ENCODE measurements at regions not wholly inside any gene's neighbourhood (a gene's known extent, or its start where the extent isn't known, plus 50 kb on each side); places are given as distances from the start of the nearest gene placed in this dataset.

DNA sequence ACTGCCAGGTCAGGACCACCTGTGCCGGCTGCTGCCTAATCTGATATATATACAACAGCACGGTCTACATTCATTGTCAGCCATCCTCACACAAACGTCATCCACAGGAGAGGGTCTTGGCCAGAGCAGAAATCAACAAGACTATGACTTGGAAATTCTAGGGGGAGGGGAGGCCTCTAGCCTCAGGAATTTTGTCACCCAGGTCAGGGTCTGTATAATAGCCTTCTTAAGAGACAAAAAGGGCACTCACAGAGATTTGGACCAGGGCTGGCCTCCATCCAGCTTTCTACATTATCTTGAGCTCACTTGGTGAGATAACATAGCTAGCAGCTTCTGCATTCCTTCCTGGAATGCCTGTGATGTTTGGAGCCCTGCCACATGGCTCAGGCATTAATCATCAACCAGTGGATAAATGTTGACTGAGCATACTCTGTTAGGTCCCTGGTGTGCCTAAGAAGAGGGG, 50.4 kb upstream of the CTIF start:
- no peak overlapping the region for H3K27ac Mint-ChIP-seq
- H3K4me3 Mint-ChIP-seq: no peak overlapping the region
- peaks cover 21 to 22% of the 10 kb centered on the region in 2 donors for H3K27me3 Mint-ChIP-seq
- no peaks in the 10 kb centered on the region for H3K36me3 Mint-ChIP-seq
- peaks cover 0 to 2% of the 10 kb centered on the region in 2 donors for H3K9me3 Mint-ChIP-seq
- DNase-seq (no peak), ATAC-seq (replicated peaks) (no peak)
- peaks cover 0 to 2% of the 10 kb centered on the region in 2 donors for H3K4me1 Mint-ChIP-seq

DNA sequence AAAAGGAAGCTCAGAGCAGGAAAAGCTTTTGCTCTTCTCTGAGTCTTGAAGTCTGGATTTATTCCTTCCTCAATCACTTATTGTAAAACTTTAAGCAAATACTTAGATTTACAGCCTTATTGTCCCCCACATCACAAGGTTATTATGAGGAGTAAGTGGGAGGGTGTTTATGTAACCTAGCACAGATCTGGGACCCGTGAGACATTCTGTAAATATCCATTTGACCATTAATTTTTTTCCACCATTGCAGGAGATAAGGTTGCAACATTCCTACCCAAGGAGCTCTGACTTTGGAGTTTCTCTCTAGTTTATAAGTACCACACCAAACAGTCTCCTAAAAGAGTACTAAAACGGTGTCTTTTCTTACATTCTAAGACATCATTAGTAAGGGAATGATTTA, 52.1 kb upstream of the CTIF start:
- Mint-ChIP-seq H3K4me3 (no peak overlapping the region), H3K4me1 (no peaks in the 10 kb centered on the region), H3K27me3 (peaks cover 13 to 18% of the 10 kb centered on the region in 2 donors), H3K36me3 (no peaks in the 10 kb centered on the region), H3K9me3 (peaks cover 0 to 2% of the 10 kb centered on the region in 2 donors), H3K27ac (no peak overlapping the region)
- ATAC-seq (replicated peaks) (no peak), DNase-seq (no peak)

DNA sequence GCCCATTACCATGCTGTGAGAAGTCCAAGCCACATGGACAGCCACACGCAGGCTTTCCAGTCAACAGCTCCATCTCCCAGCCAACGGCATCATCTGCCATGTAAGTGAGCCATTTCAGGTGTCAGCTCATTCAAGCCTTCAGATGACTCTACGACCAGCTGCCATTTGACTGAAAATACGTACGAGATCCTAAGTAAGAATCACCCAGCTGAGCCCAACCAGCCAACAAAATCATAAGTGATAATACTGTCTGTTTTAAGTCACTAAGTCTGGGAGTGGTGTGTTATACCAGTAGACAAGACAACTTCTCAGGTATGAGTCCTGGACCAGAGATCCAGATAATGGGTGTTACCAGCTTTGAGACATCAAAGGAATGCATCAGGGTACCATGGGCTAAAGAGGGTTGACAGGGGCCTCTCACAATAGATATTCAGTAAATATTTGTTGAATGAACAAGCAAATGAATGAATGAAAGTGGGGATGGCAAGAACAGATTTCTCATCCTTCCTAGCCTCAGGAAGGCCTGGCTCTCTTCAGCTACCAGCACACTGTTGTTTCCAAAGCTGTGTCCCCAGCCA, 52.9 kb upstream of the CTIF start:
- no peaks in the 10 kb centered on the region for H3K36me3 Mint-ChIP-seq
- ATAC-seq (replicated peaks): no peak
- H3K4me1 Mint-ChIP-seq: no peaks in the 10 kb centered on the region
- H3K27me3 Mint-ChIP-seq: peaks cover 12 to 21% of the 10 kb centered on the region in 2 donors
- no peak for DNase-seq
- peaks cover 0 to 2% of the 10 kb centered on the region in 2 donors for H3K9me3 Mint-ChIP-seq
- no peak overlapping the region for H3K27ac Mint-ChIP-seq
- H3K4me3 Mint-ChIP-seq: no peak overlapping the region

DNA sequence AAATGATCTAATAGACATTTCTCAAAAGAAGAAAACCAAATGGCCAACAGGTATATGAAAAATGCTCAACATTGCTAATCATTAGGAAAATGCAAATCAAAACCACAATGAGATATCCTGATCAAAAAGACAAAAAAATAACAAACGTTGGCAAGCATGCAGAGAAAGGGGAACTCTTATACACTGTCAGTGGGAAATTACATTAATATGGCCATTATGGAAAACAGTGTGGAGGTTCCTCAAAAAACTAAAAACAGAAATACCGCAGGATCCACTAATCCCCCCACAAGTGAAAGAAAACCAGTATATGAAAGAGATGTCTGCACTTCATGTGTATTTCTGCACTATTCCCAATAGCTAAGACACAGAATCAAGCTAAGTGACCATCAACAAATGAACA, 57.7 kb upstream of the CTIF start:
- no peak overlapping the region for H3K4me3 Mint-ChIP-seq
- H3K9me3 Mint-ChIP-seq: no peaks in the 10 kb centered on the region
- no peaks in the 10 kb centered on the region for H3K36me3 Mint-ChIP-seq
- H3K27ac Mint-ChIP-seq: no peak overlapping the region
- peaks cover 9 to 16% of the 10 kb centered on the region in 2 donors for H3K27me3 Mint-ChIP-seq
- ATAC-seq (replicated peaks): no peak
- no peak for DNase-seq
- no peaks in the 10 kb centered on the region for H3K4me1 Mint-ChIP-seq

DNA sequence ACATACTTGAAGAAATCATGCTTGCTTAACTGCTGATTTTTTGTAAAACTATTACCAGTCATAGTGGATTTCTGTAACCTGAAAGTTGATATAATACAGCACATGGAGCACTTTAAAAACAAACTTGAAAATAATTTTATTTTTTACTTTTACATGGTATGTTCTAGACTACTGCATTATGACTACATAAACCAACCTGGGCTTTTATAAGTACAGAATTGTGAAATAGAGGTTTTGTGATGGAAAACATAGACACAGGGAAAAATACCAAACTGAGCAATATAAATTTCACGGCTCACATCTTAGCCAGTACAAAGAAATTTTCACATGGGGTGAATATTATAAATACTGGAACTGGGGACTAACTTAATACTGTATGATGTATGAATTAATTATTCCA, 59.3 kb upstream of the CTIF start:
- Mint-ChIP-seq H3K27ac (no peak overlapping the region), H3K27me3 (peaks cover 12 to 20% of the 10 kb centered on the region in 2 donors), H3K9me3 (no peaks in the 10 kb centered on the region), H3K36me3 (no peaks in the 10 kb centered on the region), H3K4me1 (no peaks in the 10 kb centered on the region), H3K4me3 (no peak overlapping the region)
- DNase-seq (no peak), ATAC-seq (replicated peaks) (no peak)

DNA sequence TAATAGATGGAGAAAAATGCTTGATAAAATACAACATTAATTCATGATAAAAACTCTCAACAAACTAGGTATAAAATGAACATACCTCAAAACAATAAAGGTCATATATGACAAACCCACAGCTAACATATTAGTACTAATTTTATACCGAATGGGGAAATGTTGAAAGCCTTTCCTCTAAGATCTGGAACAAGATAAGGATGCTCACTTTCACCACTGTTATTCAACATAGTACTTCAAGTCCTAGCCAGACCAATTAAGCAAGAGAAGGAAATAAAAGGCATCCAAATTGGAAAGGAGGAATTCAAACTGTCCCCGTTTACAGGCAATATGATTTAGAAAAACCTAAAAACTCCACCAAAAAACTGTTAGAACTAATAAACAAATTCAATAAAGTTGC, 61.5 kb upstream of the CTIF start:
- Mint-ChIP-seq H3K27me3 (peaks cover 12 to 27% of the 10 kb centered on the region in 2 donors), H3K9me3 (peaks cover 2 to 3% of the 10 kb centered on the region in 2 donors), H3K27ac (no peak overlapping the region), H3K36me3 (no peaks in the 10 kb centered on the region), H3K4me1 (no peaks in the 10 kb centered on the region), H3K4me3 (no peak overlapping the region)
- ATAC-seq (replicated peaks): no peak
- DNase-seq: no peak

DNA sequence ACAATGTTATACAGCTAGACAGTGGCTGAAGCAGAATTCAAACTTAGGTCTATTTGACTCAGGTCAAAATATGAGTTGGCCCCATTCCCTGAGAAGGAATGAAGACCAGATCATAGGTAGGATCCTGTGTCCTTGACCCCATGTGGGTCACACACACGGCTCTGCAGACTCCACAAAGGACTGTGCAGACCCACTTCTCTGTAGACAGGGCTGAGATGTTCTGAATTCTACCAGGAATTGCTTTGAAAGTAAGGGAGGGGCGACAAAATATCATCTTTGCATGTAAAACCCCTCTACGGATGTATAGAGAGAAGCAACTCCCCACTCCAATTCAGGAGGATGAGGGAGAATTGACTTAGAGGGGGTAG, 62.3 kb upstream of the CTIF start:
- peaks cover 6% of the 10 kb centered on the region in 2 donors for H3K9me3 Mint-ChIP-seq
- peaks cover 18 to 30% of the 10 kb centered on the region in 2 donors for H3K27me3 Mint-ChIP-seq
- DNase-seq (no peak), ATAC-seq (replicated peaks) (no peak)
- H3K27ac Mint-ChIP-seq: no peak overlapping the region
- H3K36me3 Mint-ChIP-seq: no peaks in the 10 kb centered on the region
- no peak overlapping the region for H3K4me3 Mint-ChIP-seq
- no peaks in the 10 kb centered on the region for H3K4me1 Mint-ChIP-seq

DNA sequence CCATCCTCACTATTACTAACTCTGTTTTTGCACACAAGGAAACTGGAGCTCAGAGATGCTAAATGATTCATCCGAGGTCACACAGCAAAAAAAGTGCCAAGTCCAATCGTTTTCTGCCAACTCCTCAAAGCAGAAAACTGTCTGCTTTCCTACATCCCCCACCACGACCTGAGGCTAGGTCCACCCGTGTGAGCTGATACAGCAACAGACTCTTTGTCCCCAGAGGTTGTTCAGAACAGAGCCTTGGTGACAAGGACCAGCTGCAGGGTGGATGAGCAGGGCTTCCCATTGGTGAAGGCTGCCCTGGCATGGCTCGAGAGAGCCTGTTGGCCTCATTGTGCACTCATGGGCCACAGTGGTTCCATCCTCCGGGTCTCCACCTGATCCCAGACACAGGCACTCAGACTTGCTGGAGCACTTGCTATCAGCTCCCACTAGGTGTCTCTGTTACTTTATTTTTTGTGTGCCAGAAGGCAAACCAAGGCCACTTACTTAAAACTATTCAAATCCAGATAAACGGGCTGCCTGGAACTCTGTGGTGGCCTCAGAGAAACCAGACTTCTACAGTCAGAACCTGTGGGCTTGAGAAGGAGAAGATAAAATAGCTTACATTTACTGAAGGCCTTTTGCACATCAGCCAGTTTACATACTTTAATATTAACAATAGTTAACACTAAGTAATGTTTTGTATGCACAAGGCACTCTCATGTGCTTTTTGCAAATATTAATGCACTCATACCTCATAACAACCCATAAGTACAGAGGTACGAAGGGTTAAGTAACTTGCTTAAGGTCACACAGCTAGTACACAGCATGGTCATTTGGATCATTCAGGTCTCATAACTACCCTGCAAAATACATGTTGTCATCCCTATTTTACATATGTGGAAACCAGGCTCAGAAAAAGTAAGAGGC, 62.9 kb upstream of the CTIF start:
- DNase-seq (peak; percentile 35), ATAC-seq (replicated peaks) (peak; percentile 87 to 89)
- peaks cover 6% of the 10 kb centered on the region in 2 donors for H3K9me3 Mint-ChIP-seq
- no peak overlapping the region for H3K4me3 Mint-ChIP-seq
- H3K4me1 Mint-ChIP-seq: no peaks in the 10 kb centered on the region
- H3K36me3 Mint-ChIP-seq: no peaks in the 10 kb centered on the region
- no peak overlapping the region for H3K27ac Mint-ChIP-seq
- H3K27me3 Mint-ChIP-seq: peaks cover 23% of the 10 kb centered on the region in 2 donors

DNA sequence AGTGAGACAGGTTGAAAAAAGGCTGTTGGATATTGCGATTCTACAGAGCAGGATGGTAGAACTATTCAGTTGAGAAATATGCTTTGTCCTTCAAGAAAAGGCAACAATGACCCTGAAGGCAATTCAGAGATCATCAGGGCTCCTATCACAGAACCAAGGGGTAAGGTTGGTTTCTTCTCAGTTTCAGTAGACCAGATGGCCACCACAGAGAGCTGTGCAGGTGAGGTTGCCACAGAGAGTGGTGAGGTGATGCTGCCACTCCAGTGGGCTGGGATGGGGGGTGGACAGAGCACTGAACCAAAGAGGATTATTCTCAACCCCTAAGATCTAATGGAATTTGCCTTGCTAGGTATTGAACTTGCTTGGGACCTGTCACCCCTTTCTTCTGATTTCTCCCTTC, 64.6 kb upstream of the ZBTB7C start:
- H3K4me3 Mint-ChIP-seq: no peak overlapping the region
- H3K4me1 Mint-ChIP-seq: no peaks in the 10 kb centered on the region
- peaks cover 25 to 30% of the 10 kb centered on the region in 2 donors for H3K27me3 Mint-ChIP-seq
- no peaks in the 10 kb centered on the region for H3K36me3 Mint-ChIP-seq
- no peak for ATAC-seq (replicated peaks)
- no peak for DNase-seq
- no peak overlapping the region for H3K27ac Mint-ChIP-seq
- H3K9me3 Mint-ChIP-seq: peaks cover 6% of the 10 kb centered on the region in 2 donors

DNA sequence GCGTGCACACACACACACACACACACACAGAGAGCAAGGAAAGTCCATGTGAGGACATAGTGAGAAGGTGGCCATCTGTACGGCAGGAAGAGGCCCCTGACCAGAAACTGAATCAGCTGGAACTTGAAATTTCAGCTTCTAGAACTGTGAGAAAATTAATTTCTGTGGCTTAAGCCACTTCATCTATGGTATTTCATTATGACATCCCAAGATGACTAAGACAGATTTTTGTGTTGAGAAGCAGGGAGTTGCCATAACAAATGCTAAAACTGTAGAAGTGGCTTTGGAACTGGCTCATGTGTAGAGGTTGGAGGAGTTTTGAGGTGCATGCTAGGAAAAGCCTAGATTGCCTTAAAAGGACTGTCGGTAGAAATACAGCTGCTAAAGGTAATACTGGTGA, 63.4 kb upstream of the ZBTB7C start:
- DNase-seq (no peak), ATAC-seq (replicated peaks) (no peak)
- Mint-ChIP-seq H3K4me3 (no peak overlapping the region), H3K9me3 (peaks cover 6% of the 10 kb centered on the region in 2 donors), H3K27me3 (peaks cover 24 to 27% of the 10 kb centered on the region in 2 donors), H3K4me1 (no peaks in the 10 kb centered on the region), H3K36me3 (no peaks in the 10 kb centered on the region), H3K27ac (no peak overlapping the region)

DNA sequence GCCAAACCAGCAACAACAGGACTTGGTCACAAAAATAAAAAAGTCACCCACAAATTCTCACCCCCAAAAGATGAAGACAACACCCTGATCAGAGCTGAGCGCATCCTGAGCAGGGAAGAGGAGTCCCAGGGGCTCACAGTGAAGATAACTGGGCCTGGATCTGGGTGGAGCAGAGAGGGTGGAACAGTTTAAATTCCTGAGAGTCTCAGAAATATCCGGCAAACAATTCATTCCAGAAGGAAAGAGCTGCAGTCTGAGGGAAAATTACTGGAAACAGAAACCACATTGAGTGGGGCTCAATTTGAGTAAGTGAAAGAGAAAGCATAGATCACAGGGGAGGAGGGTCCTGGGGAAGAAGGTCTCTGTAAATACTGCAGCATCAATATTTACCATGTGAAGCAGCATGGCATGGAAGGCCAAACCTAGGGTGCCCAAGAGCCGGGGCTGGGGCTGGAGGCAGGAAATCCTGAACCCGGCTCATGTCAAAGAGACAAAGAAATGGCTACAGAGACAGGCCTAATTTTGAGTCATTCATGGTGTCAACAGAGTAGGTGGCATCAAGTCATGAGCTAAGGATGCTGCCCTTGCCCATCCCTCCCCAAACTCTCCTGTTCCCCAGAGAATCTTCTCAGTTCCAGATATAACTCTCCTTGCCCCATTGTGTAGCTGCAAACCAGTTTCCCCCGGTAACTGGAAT, 61.4 kb upstream of the ZBTB7C start:
- Mint-ChIP-seq H3K36me3 (no peaks in the 10 kb centered on the region), H3K4me3 (no peak overlapping the region), H3K27ac (no peak overlapping the region), H3K4me1 (no peaks in the 10 kb centered on the region), H3K27me3 (peaks cover 21 to 22% of the 10 kb centered on the region in 2 donors), H3K9me3 (peaks cover 6% of the 10 kb centered on the region in 2 donors)
- DNase-seq (no peak), ATAC-seq (replicated peaks) (no peak)

DNA sequence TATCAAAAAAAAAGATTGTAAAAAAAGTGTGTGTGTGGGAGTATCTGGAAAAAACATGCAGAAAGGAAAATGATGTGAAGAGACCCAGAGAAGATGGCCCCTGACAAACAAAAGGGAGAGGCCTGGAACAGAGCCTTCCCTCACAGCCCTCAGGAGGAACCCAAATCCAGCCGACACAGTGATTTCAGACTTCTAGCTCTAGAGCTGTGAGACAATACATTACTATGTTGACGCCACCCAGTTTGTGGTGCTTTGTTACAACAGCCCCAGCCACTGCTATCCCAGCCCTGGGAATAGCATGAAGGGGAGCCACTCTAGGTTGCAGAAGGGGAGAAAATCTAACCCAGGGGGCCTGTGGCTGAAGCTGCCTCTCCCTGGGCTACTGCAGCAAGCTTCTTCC, 59.0 kb upstream of the ZBTB7C start:
- Mint-ChIP-seq H3K4me3 (no peak overlapping the region), H3K36me3 (no peaks in the 10 kb centered on the region), H3K9me3 (peaks cover 6% of the 10 kb centered on the region in 2 donors), H3K27me3 (peaks cover 27 to 37% of the 10 kb centered on the region in 2 donors), H3K4me1 (no peaks in the 10 kb centered on the region), H3K27ac (no peak overlapping the region)
- no peak for ATAC-seq (replicated peaks)
- no peak for DNase-seq

DNA sequence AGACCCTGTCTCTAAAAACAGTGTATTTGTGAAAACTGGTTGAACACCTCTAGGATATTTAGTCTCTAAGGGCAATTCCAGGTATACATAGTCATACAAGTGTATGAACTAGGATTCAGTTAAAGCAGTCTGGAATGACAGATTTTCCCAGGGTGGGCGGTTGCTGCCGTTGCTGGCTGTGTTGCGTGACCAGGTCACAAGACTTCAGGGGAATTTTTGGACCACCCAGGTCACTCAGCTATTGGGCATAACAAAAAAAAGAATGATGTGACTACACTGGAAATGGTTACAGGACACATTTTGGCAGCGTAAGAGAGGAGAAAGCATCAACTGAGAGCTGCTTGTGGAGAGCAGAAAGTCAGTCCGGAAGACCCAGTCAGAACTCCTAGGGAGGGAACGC, 58.0 kb upstream of the ZBTB7C start:
- no peak for DNase-seq
- H3K9me3 Mint-ChIP-seq: peaks cover 2 to 3% of the 10 kb centered on the region in 2 donors
- H3K27ac Mint-ChIP-seq: no peak overlapping the region
- H3K27me3 Mint-ChIP-seq: peaks cover 25 to 33% of the 10 kb centered on the region in 2 donors
- ATAC-seq (replicated peaks): no peak
- no peaks in the 10 kb centered on the region for H3K4me1 Mint-ChIP-seq
- H3K36me3 Mint-ChIP-seq: no peaks in the 10 kb centered on the region
- no peak overlapping the region for H3K4me3 Mint-ChIP-seq

DNA sequence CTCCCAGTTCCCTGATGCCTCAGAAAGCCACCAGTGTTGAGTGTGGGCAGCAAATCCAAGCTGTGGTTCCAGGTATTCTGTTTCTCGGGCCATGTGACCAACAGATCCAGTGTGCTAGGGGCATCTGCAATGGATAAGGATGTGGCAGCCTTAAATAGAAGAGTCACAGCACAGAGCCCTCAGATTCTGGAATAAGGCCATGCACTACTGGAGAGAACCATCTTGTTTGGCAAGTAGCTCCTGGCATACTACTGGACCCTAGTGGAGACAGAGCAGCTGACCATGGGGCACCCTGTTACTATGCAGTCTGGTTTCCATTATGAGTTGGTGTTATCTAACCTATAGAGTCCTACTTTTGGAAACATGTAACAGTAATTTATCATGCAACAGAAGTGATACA, 53.3 kb upstream of the ZBTB7C start:
- Mint-ChIP-seq H3K27ac (no peak overlapping the region), H3K4me1 (no peaks in the 10 kb centered on the region), H3K36me3 (no peaks in the 10 kb centered on the region), H3K27me3 (peaks cover 18 to 26% of the 10 kb centered on the region in 2 donors), H3K9me3 (no peaks in the 10 kb centered on the region), H3K4me3 (no peak overlapping the region)
- ATAC-seq (replicated peaks) (no peak), DNase-seq (no peak)
